ENCODE measurements at regions not wholly inside any gene's neighbourhood (a gene's known extent, or its start where the extent isn't known, plus 50 kb on each side); places are given as distances from the start of the nearest gene placed in this dataset.
A peak's percentile ranks its signal among the peaks of the same experiment; 100 is the strongest.

DNA sequence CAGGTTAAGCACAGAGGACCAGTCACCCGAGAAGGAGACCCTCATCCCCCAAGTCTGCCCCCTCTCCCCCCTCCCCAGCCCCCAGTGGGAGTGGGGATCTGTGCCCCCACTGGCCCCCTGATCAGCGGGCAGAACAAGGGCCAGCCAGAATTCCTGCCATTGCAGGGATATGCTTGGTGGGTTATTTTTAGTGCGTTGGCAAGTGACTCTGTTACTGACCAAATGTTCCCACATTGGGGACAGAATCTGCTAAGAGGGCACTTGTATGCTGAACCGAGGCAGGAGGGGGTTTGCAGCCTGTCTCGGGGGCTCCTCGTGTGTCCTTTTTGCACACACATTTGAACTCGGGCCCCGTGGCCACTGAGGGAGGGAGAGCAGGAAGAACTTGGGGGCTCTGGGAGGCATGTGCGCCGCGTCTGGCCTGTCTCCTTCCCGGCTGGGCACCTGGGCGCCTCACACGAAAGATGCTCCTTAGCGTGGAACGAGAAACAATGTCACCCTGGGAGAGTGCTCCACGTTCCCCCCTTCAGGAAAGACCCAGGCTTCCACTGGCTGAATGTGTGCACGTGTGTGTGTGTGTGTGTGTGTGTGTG is 66.4 kb upstream of the CASZ1 start:
- TF ChIP-seq ZNF274 (IDR thresholded peaks at IDR 0.05; ENCODE audit: low read depth, low read length) = no peak
- H3K4me3 ChIP-seq (ENCODE audit: low read length) = no peak overlapping the region

DNA sequence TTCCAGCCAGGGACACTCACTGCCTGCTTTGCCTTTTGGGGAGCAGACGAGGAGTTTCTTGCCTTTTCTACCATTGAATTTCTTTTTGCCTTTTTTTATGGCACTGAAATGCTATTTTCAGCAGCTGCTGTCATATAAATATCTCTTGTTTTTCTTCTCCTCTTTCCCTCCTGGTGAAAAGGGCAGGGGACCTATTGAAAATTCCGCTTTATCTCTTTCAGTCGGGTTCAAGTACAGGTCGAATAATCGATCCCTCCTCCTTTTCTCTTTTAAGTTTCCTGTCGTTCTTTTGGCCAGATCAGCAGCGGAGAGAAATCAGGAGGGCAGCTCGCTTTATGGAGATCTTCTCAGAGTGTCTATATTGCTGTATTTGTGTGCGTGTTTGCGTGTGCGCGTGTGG is 67.4 kb upstream of the CASZ1 start:
- TF ChIP-seq ZNF274 (IDR thresholded peaks at IDR 0.05; ENCODE audit: low read depth, low read length) = no peak

DNA sequence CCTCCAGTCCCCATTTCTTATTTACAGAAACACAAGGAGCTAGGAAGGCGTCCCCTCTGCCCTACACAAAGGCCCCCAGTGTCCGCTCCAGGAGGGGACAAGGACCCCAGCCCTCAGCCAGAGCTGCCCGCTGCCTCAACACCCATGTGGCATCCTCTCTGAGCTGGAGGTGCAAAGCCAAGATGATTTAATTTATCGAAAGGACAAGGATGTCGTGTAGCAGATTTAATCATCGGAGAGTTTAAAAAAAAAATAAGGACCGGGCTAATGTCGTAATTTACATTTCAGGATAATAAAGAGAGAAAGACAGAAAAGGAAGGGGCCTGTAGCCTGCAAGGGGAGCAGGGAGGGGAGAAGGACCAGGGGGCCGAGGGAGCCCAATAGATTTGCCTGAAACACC is 68.3 kb upstream of the CASZ1 start:
- no peak for TF ChIP-seq ZNF274 (IDR thresholded peaks at IDR 0.05; ENCODE audit: low read depth, low read length)
- no peak overlapping the region for H3K4me3 ChIP-seq (ENCODE audit: low read length)

More for the DNA sequence above, 67.4 kb upstream of the CASZ1 start:
- H3K4me3 ChIP-seq (ENCODE audit: low read length) = no peak overlapping the region

GRCh38 chr1:10865518-10866320 is 69.3 kb upstream of the CASZ1 start:
- TF ChIP-seq ZNF274 (IDR thresholded peaks at IDR 0.05; ENCODE audit: low read depth, low read length) = no peak
- H3K4me3 ChIP-seq (ENCODE audit: low read length) = no peak overlapping the region

DNA sequence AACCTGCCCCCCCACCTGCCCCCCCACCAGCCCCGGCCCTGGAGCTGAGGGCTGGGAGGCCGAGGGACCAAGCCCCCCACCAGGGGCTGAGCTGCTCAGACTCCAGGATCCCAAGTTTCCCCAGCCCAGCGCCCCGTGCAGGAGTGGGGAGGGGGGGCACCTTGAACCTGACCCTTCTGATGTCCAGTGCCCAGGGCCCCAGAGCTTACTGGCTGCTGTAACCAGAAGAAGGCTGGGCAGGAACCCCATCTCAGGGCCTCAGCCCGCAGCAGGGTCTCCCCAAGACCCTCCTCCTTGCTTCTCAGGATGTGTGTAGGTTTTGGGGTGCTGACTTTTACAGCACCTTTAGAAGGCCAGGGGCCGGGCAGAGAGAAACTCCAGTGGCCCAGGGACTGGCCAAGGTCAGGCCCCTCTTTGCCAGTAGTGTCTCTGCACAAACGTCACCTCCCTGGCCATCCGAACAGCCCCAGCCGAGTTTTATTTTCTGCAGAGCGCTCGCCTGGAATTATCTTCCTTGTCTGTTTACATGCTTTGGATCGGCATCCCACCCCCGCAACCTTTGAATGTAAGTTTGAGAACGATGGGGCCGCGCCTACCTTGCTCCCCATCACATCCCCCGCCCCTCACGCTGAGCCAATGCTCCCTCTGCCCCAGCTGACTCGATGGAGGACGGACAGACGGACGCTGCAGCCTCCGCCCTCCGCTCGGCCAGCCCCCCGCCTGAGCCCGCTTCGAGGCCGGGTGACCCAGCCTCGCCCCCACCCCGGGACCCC is 70.1 kb upstream of the CASZ1 start:
- H3K4me3 ChIP-seq (ENCODE audit: low read length) = no peak overlapping the region
- no peak for TF ChIP-seq ZNF274 (IDR thresholded peaks at IDR 0.05; ENCODE audit: low read depth, low read length)

GRCh38 chr1:10867138-10867721 is 70.8 kb upstream of the CASZ1 start:
- no peak for TF ChIP-seq ZNF274 (IDR thresholded peaks at IDR 0.05; ENCODE audit: low read depth, low read length)
- H3K4me3 ChIP-seq (ENCODE audit: low read length) = peak overlapping the region; percentile 12; the same call in 1 of the 2 replicates

DNA sequence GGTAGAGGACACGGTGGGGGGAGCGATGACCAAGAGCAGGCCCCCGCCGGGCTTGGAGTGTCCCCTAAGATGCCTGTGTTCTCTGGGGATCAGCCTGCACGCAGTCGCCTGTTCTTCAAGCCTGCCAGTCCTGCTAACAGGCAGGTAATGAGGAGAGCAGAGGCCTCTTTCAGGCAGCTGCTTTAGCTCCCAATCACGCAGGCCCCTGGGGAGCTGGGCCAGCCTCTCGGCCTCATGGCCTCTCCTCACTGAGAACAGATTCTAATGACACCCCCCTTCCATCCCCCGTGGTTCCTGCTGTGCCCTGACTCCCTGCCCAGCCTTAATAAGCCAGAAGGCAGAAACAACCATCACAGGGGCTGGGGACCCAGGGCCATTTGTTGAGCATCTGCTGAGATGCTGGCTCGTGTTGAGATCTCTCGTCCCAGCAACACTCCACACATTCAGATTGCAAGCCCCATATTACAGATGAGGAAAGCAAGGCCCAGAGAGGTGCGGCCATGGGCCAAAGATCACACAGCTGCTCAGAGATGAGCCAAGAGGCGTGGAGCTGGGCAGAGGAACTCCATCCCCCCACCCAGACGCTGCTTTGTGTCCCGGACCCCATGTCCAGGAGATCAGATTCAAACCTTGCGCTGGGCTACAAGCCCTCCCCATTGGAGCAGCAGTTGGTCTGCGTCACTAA is 71.6 kb upstream of the CASZ1 start:
- no peak overlapping the region for H3K4me3 ChIP-seq (ENCODE audit: low read length)
- TF ChIP-seq ZNF274 (IDR thresholded peaks at IDR 0.05; ENCODE audit: low read depth, low read length) = no peak

DNA sequence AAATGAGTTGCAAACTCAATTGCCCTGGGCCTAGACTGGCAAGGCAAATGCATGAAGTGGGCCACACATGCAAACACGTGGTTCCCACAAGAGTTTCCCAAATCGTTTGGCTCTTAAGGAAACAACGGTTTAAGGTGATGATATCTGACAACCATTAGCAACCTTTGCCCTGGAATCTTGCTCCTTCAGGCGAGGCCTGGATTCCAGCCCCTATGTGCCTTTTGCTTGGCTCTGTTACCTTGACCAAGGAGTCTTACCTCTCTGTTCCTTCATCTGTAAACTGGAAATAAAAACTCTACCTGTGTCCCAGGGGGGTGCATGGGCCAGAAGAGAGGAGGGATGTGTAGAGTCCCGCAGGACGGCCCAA is 72.1 kb upstream of the CASZ1 start:
- no peak for TF ChIP-seq ZNF274 (IDR thresholded peaks at IDR 0.05; ENCODE audit: low read depth, low read length)
- no peak overlapping the region for H3K4me3 ChIP-seq (ENCODE audit: low read length)

GRCh38 chr1:10869933-10870332 is 73.5 kb upstream of the CASZ1 start:
- H3K4me3 ChIP-seq (ENCODE audit: low read length) = no peak overlapping the region
- TF ChIP-seq ZNF274 (IDR thresholded peaks at IDR 0.05; ENCODE audit: low read depth, low read length) = no peak

- no peak overlapping the region for H3K4me3 ChIP-seq (ENCODE audit: low read length)
- TF ChIP-seq ZNF274 (IDR thresholded peaks at IDR 0.05; ENCODE audit: low read depth, low read length) = no peak
Observed at GRCh38 chr1:10870493-10871096, 74.1 kb upstream of the CASZ1 start.

DNA sequence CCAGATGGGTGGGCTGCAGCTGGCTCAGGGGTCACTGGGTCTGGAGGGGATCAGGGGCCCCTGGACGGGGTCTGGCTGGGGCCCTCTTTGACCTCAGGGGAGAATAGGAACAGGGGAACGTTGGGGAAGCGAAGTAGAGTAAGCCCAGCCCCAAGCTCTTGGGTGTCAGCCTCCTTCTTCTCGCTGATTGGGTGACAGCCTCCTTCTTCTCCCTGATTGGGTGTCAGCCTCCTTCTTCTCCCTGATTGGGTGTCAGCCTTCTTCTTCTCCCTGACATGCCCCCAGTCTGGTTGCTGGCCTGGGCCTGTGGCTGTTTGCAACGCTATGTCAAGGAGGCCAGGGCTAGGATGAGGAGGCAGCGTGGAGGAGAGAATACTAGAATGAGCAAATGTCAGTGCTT is 76.7 kb upstream of the CASZ1 start:
- no peak overlapping the region for H3K4me3 ChIP-seq (ENCODE audit: low read length)
- no peak for TF ChIP-seq ZNF274 (IDR thresholded peaks at IDR 0.05; ENCODE audit: low read depth, low read length)

DNA sequence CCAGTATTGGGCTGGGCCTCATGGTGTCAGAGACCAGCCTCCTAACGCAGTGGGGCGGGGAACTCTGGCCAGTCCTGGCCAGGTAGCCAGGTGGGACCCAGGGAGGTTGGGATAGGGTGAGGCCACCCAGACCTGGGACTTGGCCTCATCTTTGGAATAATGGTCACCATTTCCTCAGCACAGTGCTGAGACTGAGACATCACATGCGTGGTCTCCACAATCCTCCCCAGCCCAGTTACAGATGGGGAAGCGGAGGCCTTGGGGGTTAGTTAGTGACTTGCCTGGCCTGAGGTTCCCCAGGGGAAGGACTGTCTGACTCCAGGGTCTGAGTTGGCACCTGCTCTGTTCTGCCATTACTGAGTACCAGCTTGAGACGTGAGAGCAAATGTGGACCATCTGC is 77.9 kb upstream of the CASZ1 start:
- no peak for TF ChIP-seq ZNF274 (IDR thresholded peaks at IDR 0.05; ENCODE audit: low read depth, low read length)
- H3K4me3 ChIP-seq (ENCODE audit: low read length) = no peak overlapping the region

DNA sequence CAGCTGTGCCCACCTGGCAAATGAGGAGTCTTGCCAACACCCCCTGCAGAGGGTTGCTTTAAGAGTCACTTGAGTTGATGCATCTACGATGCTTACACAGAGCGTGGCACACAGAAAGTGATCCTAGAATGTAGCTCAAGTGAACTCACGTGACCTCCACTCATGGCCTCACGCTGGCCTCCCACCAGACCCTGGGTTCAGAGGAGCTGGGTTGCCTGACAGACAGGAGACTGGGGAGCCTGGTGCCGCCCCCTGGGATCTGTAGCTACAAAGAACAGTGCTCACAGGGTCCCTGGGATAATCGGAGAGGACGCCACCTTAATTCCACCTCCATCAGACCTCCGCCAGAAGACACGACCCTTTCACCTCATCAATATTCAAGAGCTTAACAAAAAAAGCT is 81.4 kb upstream of the CASZ1 start:
- TF ChIP-seq ZNF274 (IDR thresholded peaks at IDR 0.05; ENCODE audit: low read depth, low read length) = no peak
- H3K4me3 ChIP-seq (ENCODE audit: low read length) = no peak overlapping the region

GRCh38 chr1:10878469-10878868 is 82.0 kb upstream of the CASZ1 start:
- no peak for TF ChIP-seq ZNF274 (IDR thresholded peaks at IDR 0.05; ENCODE audit: low read depth, low read length)
- H3K4me3 ChIP-seq (ENCODE audit: low read length) = no peak overlapping the region

Data from GM08714 (cell line).